ENCODE measurements at regions not wholly inside any gene's neighbourhood (a gene's known extent, or its start where the extent isn't known, plus 50 kb on each side); places are given as distances from the start of the nearest gene placed in this dataset.

DNA sequence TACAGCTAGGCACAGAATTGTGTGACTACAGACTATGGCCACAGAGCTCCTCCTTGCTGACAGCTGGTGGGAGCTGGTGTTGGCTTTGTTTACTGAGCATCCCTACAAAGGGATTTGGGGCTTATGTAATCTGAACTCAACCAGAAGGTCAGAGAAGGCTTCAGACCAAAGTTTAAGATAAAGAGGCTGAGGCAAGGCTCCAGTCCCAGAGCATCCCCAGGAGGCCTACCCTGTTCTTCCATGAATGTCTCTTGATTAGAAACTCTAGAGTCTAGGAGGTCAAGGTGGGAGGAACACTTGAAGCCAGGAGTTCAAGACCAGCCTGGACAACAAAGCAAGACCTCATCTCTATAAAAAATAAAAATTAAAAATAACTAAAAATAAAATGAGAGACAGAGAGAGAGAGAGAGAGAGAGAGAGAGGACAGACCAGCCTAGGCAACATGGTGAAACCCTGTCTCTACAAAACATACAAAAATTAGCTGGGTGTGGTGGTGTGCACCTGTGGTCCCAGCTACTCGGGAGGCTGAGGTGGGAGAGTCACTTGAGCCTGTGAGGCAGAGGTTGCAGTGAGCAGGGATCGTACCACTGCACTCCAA, 125.5 kb upstream of the SERPIND1 start:
- POLR2A ChIA-PET: no interaction called here
- CTCF ChIA-PET: no interaction called here
- DNase-seq (ENCODE audit: low read depth, low spot score): no peak
- TF ChIP-seq, protein P1, sequence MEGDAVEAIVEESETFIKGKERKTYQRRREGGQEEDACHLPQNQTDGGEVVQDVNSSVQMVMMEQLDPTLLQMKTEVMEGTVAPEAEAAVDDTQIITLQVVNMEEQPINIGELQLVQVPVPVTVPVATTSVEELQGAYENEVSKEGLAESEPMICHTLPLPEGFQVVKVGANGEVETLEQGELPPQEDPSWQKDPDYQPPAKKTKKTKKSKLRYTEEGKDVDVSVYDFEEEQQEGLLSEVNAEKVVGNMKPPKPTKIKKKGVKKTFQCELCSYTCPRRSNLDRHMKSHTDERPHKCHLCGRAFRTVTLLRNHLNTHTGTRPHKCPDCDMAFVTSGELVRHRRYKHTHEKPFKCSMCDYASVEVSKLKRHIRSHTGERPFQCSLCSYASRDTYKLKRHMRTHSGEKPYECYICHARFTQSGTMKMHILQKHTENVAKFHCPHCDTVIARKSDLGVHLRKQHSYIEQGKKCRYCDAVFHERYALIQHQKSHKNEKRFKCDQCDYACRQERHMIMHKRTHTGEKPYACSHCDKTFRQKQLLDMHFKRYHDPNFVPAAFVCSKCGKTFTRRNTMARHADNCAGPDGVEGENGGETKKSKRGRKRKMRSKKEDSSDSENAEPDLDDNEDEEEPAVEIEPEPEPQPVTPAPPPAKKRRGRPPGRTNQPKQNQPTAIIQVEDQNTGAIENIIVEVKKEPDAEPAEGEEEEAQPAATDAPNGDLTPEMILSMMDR (IDR thresholded peaks at IDR 0.05; ENCODE audit: insufficient read depth, low read length, missing control alignments): no peak
- no peak overlapping the region for H3K4me3 ChIP-seq (ENCODE audit: low read depth, low read length)

DNA sequence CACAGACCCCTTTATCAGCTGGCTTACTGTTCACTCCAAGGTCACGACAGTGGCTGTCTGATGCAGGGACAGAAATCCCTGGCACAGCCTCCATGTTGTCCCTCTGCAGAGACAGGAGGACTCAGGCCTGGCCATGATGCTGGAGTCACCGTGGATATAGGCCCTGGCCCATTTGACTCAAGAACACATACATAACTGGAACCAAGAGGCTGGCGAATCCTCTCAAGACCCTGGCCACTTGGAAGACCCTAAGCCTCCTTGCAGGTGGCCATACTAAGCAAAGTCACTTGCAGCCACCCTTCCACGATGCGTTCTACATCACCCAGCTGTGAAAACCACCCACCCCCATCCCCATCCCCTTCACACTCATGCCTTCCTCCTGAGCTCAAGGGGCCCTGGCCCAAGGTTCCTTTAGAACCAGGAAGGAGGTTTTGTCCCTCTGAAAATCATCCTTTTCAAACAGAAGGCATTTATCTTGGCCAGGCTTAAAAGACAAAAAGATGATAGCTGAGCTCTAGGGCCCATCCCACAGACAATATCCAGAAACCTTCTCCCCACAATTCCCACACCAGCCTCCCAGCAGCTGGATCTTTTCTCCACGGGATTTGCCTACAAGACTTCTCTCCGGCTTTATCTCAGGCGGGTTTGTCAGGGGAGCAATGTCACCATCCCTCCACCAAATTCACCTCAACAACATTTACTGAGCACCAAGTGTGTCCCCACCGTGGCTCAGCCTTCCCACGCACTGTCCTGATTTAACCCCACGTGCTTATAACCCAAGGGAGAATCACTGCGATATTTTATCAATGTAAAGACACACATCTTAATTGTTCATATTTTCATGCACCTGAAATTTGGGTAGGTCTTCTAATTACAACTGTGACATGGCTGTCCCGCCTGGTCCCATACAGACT, 123.4 kb upstream of the SERPIND1 start:
- no peak for DNase-seq (ENCODE audit: low read depth, low spot score)
- ChIA-PET CTCF (no interaction called here), POLR2A (no interaction called here)
- TF ChIP-seq, protein P1 (IDR thresholded peaks at IDR 0.05; ENCODE audit: insufficient read depth, low read length, missing control alignments): no peak
- H3K4me3 ChIP-seq (ENCODE audit: low read depth, low read length): no peak overlapping the region

DNA sequence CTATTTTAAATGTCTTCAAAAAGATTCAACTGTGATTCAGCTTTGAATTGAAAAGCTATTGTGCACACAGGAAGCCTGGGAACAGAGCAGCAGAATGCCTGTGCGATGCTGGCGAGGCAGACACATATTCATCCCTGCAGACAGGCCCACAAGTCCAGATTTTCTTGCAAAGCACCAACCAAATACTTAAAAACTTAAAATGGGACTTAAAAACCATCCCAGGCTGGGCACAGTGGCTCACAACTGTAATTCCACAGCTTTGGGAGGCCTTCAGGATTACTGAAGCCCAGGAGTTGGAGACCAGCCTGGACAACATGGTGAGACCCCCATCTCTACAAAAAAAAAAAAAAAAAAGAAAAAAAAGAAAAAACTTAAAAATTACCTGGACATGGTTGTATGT, 122.6 kb upstream of the SERPIND1 start:
- POLR2A ChIA-PET: no interaction called here
- TF ChIP-seq, protein P1 (IDR thresholded peaks at IDR 0.05; ENCODE audit: insufficient read depth, low read length, missing control alignments): no peak

DNA sequence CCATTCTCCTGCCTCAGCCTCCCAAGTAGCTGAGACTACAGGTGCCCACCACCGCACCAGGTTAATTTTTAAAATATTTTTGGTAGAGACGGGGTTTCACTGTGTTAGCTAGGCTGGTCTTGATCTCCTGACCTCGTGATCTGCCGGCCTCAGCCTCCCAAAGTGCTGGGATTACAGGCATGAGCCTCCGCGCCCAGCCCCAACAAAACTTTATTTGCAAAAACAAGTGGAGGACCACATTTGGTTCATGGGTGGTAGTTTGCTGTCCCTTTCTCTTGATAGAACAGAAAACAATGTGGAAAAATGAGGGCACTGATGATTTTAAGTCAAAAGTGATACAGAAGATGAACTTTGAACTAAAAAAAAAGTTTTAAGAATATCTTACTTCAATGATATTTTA, 121.8 kb upstream of the SERPIND1 start:
- POLR2A ChIA-PET: no interaction called here
- CTCF ChIA-PET: interaction anchor here (0.7 kb wide), 1 partner anchor 369 kb away, joined by 3 read pairs; no protein-coding TSS in a partner anchor

More for the DNA sequence above, 122.6 kb upstream of the SERPIND1 start:
- DNase-seq (ENCODE audit: low read depth, low spot score): no peak
- H3K4me3 ChIP-seq (ENCODE audit: low read depth, low read length): no peak overlapping the region
- CTCF ChIA-PET: interaction anchor here (0.7 kb wide), 1 partner anchor 370 kb away, joined by 3 read pairs; no protein-coding TSS in a partner anchor

DNA sequence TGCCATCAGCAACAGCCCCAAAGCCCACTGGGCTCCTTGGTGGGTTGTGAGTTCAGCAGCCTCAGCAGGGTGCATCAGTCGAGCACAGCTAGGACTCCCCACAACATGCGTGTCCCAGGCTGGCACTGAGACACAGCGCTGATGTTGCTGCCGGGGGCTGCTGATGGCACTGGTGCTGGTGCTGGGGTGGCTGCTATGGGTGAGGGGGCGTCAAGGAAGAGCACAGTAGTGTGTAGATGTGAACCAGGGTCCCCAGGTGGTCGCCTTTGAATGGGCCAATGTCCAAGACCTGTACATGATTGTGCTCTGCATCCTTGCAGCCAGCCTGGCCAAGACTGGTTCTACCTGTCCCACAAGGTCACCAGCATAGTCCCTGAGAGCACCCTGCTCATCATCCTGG, 121.3 kb upstream of the SERPIND1 start:
- ChIA-PET CTCF (no interaction called here), POLR2A (no interaction called here)
- TF ChIP-seq, protein P1 (IDR thresholded peaks at IDR 0.05; ENCODE audit: insufficient read depth, low read length, missing control alignments): no peak
- DNase-seq (ENCODE audit: low read depth, low spot score): no peak
- no peak overlapping the region for H3K4me3 ChIP-seq (ENCODE audit: low read depth, low read length)

More for the DNA sequence above, 121.8 kb upstream of the SERPIND1 start:
- no peak overlapping the region for H3K4me3 ChIP-seq (ENCODE audit: low read depth, low read length)
- TF ChIP-seq, protein P1 (IDR thresholded peaks at IDR 0.05; ENCODE audit: insufficient read depth, low read length, missing control alignments): no peak
- DNase-seq (ENCODE audit: low read depth, low spot score): no peak

DNA sequence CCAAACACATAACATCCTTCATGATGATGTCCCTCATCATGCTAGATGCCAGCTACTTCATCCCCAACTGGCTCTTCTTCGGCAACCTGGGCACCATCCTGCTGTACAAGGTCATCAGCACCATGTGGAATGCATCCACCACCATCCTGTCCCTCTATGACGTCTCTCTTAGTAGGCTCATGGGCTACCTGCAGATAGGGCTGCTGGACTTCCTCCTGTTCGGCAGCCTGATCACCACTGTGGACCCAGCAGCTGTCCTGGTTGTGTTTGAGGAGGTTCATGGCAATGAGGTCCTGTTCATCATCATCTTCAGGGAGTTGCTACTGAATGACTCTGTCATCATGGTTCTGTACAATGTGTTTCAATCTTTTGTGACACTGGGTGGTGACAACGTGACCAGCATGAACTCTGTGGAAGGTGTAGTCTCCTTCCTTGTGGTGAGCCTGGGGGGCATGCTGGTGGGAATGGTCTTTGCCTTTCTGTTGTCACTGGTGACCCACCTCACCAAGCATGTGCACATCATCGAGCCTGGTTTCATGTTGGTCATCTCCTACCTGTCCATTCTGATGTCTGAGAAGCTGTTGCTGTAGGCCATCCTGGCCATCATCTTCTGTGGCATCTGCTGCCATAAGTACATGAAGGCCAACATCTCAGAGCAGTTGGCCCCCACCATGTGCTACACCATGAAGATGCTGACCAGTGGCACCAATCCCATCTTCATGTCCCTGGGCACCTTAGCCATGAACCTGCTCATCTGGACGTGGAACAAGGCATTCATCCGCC, 120.7 kb upstream of the SERPIND1 start:
- ChIA-PET POLR2A (no interaction called here), CTCF (no interaction called here)
- TF ChIP-seq, protein P1 (IDR thresholded peaks at IDR 0.05; ENCODE audit: insufficient read depth, low read length, missing control alignments): no peak
- no peak overlapping the region for H3K4me3 ChIP-seq (ENCODE audit: low read depth, low read length)
- no peak for DNase-seq (ENCODE audit: low read depth, low spot score)
